Ovary (tissue), 3 donors: ENCODE measurements at regions not wholly inside any gene's neighbourhood (a gene's known extent, or its start where the extent isn't known, plus 50 kb on each side); places are given as distances from the start of the nearest gene placed in this dataset.

Experiments used
- CTCF ChIP-seq, 3 donors: fragments of 450-650 bp in 2 of 3; fragments of 200-600 bp in 1 of 3; IDR thresholded peaks; one replicate each; pipeline versions ENCODE4 v1.5.1 to v1.8.0; 2016 to 2022; ENCODE audit warnings: antibody characterized with exemption in 3 of 3, mild to moderate bottlenecking in 1 of 3
- EP300 ChIP-seq: sonication (generic); formaldehyde crosslinking; IDR thresholded peaks from one replicate; pipeline ENCODE4 v1.6.1; 2017; ENCODE audit warnings: antibody characterized with exemption
- POLR2A ChIP-seq: fragments of 450-650 bp; IDR thresholded peaks from one replicate; pipeline ENCODE4 v1.6.1; 2017; ENCODE audit warnings: antibody characterized with exemption, mild to moderate bottlenecking, moderate library complexity
- donor health status: DM: no; HTN: no; CAD: no.

GRCh38 chr2:194443926-194444325 lies 1213.1 kb upstream of the SLC39A10 start:
- no peak for TF ChIP-seq CTCF (IDR thresholded peaks at IDR 0.05)
- no peak for TF ChIP-seq EP300
- TF ChIP-seq POLR2A, result no peak
